ENCODE measurements at regions not wholly inside any gene's neighbourhood (a gene's known extent, or its start where the extent isn't known, plus 50 kb on each side); places are given as distances from the start of the nearest gene placed in this dataset.

DNA sequence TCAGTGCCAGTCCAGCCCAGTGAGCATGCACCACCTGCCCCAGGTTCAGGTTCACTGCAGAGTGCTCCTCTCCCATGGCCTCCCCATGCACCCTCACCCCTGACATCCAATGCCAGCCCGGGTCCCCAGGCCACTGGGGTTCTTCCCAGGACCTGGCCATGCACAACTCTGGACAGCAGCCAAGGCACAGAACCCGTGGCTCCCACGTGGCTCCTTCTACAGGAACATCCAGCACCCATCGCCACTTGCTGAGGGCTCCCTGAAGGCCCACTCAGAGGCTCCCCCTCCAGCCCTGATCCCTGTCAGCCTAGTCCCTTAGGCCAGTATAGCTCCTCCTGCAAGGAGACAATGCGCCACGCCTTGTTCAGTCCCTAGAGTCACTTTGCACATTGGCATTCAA, 110.8 kb downstream of the IRX2 start:
- Histone ChIP-seq H3F3A (ENCODE audit: insufficient read depth, low read length) (no peaks in the 10 kb centered on the region), H3K4me2 (ENCODE audit: low read length) (no peak overlapping the region), H3K36me3 (ENCODE audit: insufficient read depth, low read length) (no peaks in the 10 kb centered on the region), H4K20me1 (ENCODE audit: insufficient read depth, low read length) (no peaks in the 10 kb centered on the region), H3K9me3 (ENCODE audit: low read length) (no peaks in the 10 kb centered on the region), H3K4me1 (ENCODE audit: insufficient read depth, low read length, severe bottlenecking) (no peaks in the 10 kb centered on the region), H3K4me3 (ENCODE audit: low read depth, low read length, poor library complexity, severe bottlenecking) (no peak overlapping the region), H3K9me2 (ENCODE audit: low read depth, low read length) (no peaks in the 10 kb centered on the region), H3K9ac (ENCODE audit: low read length) (no peak overlapping the region), H3K27ac (ENCODE audit: low read depth, low read length, poor library complexity, severe bottlenecking) (no peak overlapping the region), H3K79me2 (ENCODE audit: insufficient read depth, low read length) (no peaks in the 10 kb centered on the region), H2AFZ (ENCODE audit: low read length) (no peak overlapping the region), H3K27me3 (ENCODE audit: insufficient read depth, low read length) (0 out of 2 replicates have a peak, but pooled peaks cover 5% of the 10 kb centered on the region)
- TF ChIP-seq, protein P1, sequence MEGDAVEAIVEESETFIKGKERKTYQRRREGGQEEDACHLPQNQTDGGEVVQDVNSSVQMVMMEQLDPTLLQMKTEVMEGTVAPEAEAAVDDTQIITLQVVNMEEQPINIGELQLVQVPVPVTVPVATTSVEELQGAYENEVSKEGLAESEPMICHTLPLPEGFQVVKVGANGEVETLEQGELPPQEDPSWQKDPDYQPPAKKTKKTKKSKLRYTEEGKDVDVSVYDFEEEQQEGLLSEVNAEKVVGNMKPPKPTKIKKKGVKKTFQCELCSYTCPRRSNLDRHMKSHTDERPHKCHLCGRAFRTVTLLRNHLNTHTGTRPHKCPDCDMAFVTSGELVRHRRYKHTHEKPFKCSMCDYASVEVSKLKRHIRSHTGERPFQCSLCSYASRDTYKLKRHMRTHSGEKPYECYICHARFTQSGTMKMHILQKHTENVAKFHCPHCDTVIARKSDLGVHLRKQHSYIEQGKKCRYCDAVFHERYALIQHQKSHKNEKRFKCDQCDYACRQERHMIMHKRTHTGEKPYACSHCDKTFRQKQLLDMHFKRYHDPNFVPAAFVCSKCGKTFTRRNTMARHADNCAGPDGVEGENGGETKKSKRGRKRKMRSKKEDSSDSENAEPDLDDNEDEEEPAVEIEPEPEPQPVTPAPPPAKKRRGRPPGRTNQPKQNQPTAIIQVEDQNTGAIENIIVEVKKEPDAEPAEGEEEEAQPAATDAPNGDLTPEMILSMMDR (IDR thresholded peaks at IDR 0.05; ENCODE audit: low read length): no peak
- no peak for TF ChIP-seq EZH2 (IDR thresholded peaks at IDR 0.05; ENCODE audit: borderline replicate concordance, low read length)

GRCh38 chr5:2639425-2639824, 112.1 kb downstream of the IRX2 start:
- H3F3A ChIP-seq (ENCODE audit: insufficient read depth, low read length): no peaks in the 10 kb centered on the region
- H3K36me3 ChIP-seq (ENCODE audit: insufficient read depth, low read length): no peaks in the 10 kb centered on the region
- no peaks in the 10 kb centered on the region for H3K4me1 ChIP-seq (ENCODE audit: insufficient read depth, low read length, severe bottlenecking)
- H3K4me2 ChIP-seq (ENCODE audit: low read length): no peak overlapping the region
- no peaks in the 10 kb centered on the region for H3K79me2 ChIP-seq (ENCODE audit: insufficient read depth, low read length)
- H3K9me2 ChIP-seq (ENCODE audit: low read depth, low read length): no peaks in the 10 kb centered on the region
- no peaks in the 10 kb centered on the region for H3K9me3 ChIP-seq (ENCODE audit: low read length)
- no peaks in the 10 kb centered on the region for H4K20me1 ChIP-seq (ENCODE audit: insufficient read depth, low read length)
- no peak overlapping the region for H3K27ac ChIP-seq (ENCODE audit: low read depth, low read length, poor library complexity, severe bottlenecking)
- TF ChIP-seq EZH2 (IDR thresholded peaks at IDR 0.05; ENCODE audit: borderline replicate concordance, low read length): no peak
- TF ChIP-seq, protein P1 (IDR thresholded peaks at IDR 0.05; ENCODE audit: low read length): no peak
- no peak overlapping the region for H2AFZ ChIP-seq (ENCODE audit: low read length)
- no peak overlapping the region for H3K9ac ChIP-seq (ENCODE audit: low read length)
- H3K4me3 ChIP-seq (ENCODE audit: low read depth, low read length, poor library complexity, severe bottlenecking): no peak overlapping the region
- H3K27me3 ChIP-seq (ENCODE audit: insufficient read depth, low read length): 0 out of 2 replicates have a peak, but pooled peaks cover 5% of the 10 kb centered on the region

- no peaks in the 10 kb centered on the region for H3K27me3 ChIP-seq (ENCODE audit: insufficient read depth, low read length)
- H3K4me3 ChIP-seq (ENCODE audit: low read depth, low read length, poor library complexity, severe bottlenecking): no peak overlapping the region
- H3K36me3 ChIP-seq (ENCODE audit: insufficient read depth, low read length): no peaks in the 10 kb centered on the region
- H3F3A ChIP-seq (ENCODE audit: insufficient read depth, low read length): no peaks in the 10 kb centered on the region
- no peaks in the 10 kb centered on the region for H3K9me3 ChIP-seq (ENCODE audit: low read length)
- H4K20me1 ChIP-seq (ENCODE audit: insufficient read depth, low read length): no peaks in the 10 kb centered on the region
- no peak overlapping the region for H3K4me2 ChIP-seq (ENCODE audit: low read length)
- TF ChIP-seq, protein P1 (IDR thresholded peaks at IDR 0.05; ENCODE audit: low read length): no peak
- no peak for TF ChIP-seq EZH2 (IDR thresholded peaks at IDR 0.05; ENCODE audit: borderline replicate concordance, low read length)
- no peak overlapping the region for H3K9ac ChIP-seq (ENCODE audit: low read length)
- H2AFZ ChIP-seq (ENCODE audit: low read length): no peak overlapping the region
- no peaks in the 10 kb centered on the region for H3K4me1 ChIP-seq (ENCODE audit: insufficient read depth, low read length, severe bottlenecking)
- no peaks in the 10 kb centered on the region for H3K9me2 ChIP-seq (ENCODE audit: low read depth, low read length)
- H3K27ac ChIP-seq (ENCODE audit: low read depth, low read length, poor library complexity, severe bottlenecking): no peak overlapping the region
- H3K79me2 ChIP-seq (ENCODE audit: insufficient read depth, low read length): no peaks in the 10 kb centered on the region
Measured at GRCh38 chr5:2634399-2635176, 116.9 kb downstream of the IRX2 start.

Measured in OCI-LY1 (cell line).